ENCODE measurements at regions not wholly inside any gene's neighbourhood (a gene's known extent, or its start where the extent isn't known, plus 50 kb on each side); places are given as distances from the start of the nearest gene placed in this dataset.
"Not testable (repeated sequence)": the region's sequence is repeated elsewhere in the genome, so short reads cannot be mapped to it uniquely, and the experiment has no call there.

- TF ChIP-seq CTCF, POLR2AphosphoS5, POLR2A (IDR thresholded peaks at IDR 0.05): not testable (repeated sequence)
Measured at GRCh38 chrX:89563107-89563506, 358.6 kb upstream of the TGIF2LX start.

Data from breast epithelium (tissue), 3 donors.